Gastroesophageal sphincter (tissue), 4 donors: ENCODE measurements at regions not wholly inside any gene's neighbourhood (a gene's known extent, or its start where the extent isn't known, plus 50 kb on each side); places are given as distances from the start of the nearest gene placed in this dataset.
"Not testable (repeated sequence)": the region's sequence is repeated elsewhere in the genome, so short reads cannot be mapped to it uniquely, and the experiment has no call there.

Experiments used
- ATAC-seq: fragments of 150-250 bp; one replicate; pipeline ENCODE4 v1.9.1; 2016; ENCODE audit warnings: mild to moderate bottlenecking, moderate library complexity
- H3K27ac ChIP-seq, 4 donors: fragments of 200-600 bp; sonication (generic) in 3 of 4; 1 replicate in 3 of 4; 2 replicates in 1 of 4; pipeline ENCODE4 v1.5.1; 2016 to 2019
- H3K27me3 ChIP-seq: fragments of 200-600 bp; sonication (generic); one replicate; pipeline ENCODE4 v1.5.1; 2019
- H3K36me3 ChIP-seq, 2 donors: fragments of 200-600 bp; sonication (generic); one replicate each; pipeline ENCODE4 v1.5.1; 2019; ENCODE audit warnings: control low read depth in 1 of 2
- H3K4me1 ChIP-seq, 3 donors: fragments of 200-600 bp; sonication (generic); 1 replicate in 2 of 3; 2 replicates in 1 of 3; pipeline ENCODE4 v1.5.1; 2016 to 2019; ENCODE audit warnings: control low read depth in 2 of 3
- H3K4me3 ChIP-seq, 2 donors: fragments of 200-600 bp; sonication (generic); one replicate each; pipeline ENCODE4 v1.5.1; 2019; ENCODE audit warnings: mild to moderate bottlenecking in 1 of 2, moderate library complexity in 1 of 2
- H3K9me3 ChIP-seq, 3 donors: fragments of 200-600 bp; sonication (generic); one replicate each; pipeline ENCODE4 v1.5.1; 2017 to 2019; ENCODE audit warnings: control low read depth in 2 of 3
- EP300 ChIP-seq: sonication (generic); formaldehyde crosslinking; IDR thresholded peaks from one replicate; pipeline ENCODE4 v1.6.1; 2017; ENCODE audit warnings: antibody characterized with exemption, mild to moderate bottlenecking
- POLR2A ChIP-seq, 2 donors: fragments of 450-650 bp; IDR thresholded peaks; one replicate each; pipeline ENCODE4 v1.6.1; 2017; ENCODE audit warnings: antibody characterized with exemption in 2 of 2, mild to moderate bottlenecking in 2 of 2, moderate library complexity in 1 of 2
- POLR2AphosphoS5 ChIP-seq: sonication (generic); formaldehyde crosslinking; IDR thresholded peaks from one replicate; pipeline ENCODE4 v1.6.1; 2017; ENCODE audit warnings: antibody characterized with exemption
- WGBS, 2 donors: methylation state at CpG; one replicate each; pipeline ENCODE4 v1.1.5; 2018; ENCODE audit warnings: low coverage in 1 of 2; 5-methylcytosine and 5-hydroxymethylcytosine counted together
- TF ChIP-seq, protein P1 (sequence below), 4 experiments: fragments of 200-600 bp in 2 of 4; fragments of 450-650 bp in 2 of 4; sonication (generic) in 1 of 4; IDR thresholded peaks; one replicate each; pipeline ENCODE4 v1.5.1; 2017 to 2019; ENCODE audit warnings: antibody characterized with exemption in 4 of 4, mild to moderate bottlenecking in 2 of 4, moderate library complexity in 2 of 4

- H3K4me3 ChIP-seq = no peak overlapping the region
- ATAC-seq = no peak
- 83 to 89% methylated on average over 2 to 3 of the region's 3 CpGs for WGBS, 2 donors
- H3K36me3 ChIP-seq = no peaks in the 10 kb centered on the region
- no peak for TF ChIP-seq POLR2A (IDR thresholded peaks at IDR 0.05)
- H3K9me3 ChIP-seq = peaks cover 0 to 6% (median 0%) of the 10 kb centered on the region in 3 donors
- peaks cover 0 to 12% (median 0%) of the 10 kb centered on the region in 3 donors for H3K4me1 ChIP-seq
- no peaks in the 10 kb centered on the region for H3K27me3 ChIP-seq
- H3K27ac ChIP-seq = no peak overlapping the region
These were observed 643.5 kb upstream of the DPP6 start for GRCh38 chr7:153408360-153409335.

DNA sequence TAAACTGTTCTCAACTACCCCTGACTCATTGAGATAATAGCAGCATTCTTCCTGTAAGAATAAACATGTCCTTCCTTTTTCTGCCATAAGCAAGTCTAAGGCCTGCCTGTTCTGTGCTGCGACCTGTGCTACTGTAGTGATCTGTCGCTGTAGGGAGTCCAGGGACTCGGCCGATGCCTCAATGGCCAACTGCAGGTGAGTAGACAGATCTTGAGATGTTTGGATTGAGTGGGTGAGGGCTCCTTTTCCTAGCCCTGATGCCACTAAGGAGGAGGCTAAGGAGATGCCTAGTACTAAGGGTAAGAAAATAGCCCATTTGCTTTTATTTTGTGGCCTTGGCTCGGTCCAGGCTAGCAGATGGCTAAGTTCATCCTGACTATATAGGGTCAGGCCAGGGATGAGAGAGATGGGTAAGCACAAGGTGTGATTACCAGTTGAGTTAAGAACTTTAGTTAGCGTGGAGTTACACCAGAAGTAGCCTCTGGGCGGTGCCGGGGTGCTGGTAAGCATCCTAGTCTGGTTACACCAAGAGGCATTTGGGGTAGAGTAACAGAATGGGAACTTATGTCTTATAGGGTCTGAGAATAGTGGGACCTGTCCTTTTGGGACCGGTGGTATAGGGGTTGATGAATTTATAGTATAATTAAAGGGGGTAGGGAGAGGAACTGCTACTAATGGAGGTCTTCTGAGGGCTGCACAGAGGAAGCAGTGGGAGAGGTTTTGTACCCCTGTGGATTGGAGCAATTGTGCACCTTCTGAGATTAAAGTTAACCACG, 642.4 kb upstream of the DPP6 start:
- not testable (repeated sequence) for ATAC-seq, H3K4me3 ChIP-seq, H3K27me3 ChIP-seq, H3K9me3 ChIP-seq, H3K36me3 ChIP-seq, H3K27ac ChIP-seq
- 80 to 89% methylated on average over 5 of the region's 10 CpGs for WGBS, 2 donors
- H3K4me1 ChIP-seq = peaks cover 0 to 12% (median 0%) of the 10 kb centered on the region in 3 donors

DNA sequence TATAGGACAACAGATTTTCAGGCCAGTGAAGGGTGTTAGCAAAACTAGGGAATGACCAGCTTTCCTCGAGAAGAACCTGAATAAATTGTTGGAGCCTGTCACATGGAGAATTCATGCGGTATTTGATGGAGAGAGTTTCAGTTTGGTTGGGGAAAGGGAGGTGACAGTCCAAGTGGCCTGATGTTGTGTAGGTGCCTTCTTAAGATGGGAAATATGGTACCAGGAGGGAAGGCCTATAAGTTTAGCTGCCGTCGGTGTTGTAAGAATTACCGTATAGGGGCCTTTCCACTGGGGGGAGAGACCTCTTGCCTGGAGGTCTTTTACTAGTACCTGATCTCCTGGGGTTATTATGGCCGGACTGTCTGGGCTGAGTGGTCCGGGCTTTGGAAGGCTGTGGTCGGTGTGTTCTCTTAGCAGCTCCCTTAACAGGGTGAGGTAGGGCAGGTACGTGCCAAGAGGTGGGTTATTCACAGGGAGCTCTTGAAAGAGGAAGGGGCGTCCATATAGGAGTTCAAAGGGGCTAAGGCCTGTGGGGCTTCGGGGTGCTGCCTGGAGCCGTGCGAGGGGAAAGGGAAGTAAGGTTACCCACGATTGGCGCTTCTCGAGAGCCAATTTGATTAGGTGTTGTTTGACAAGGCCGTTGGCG, 641.1 kb upstream of the DPP6 start:
- not testable (repeated sequence) for H3K9me3 ChIP-seq, H3K27ac ChIP-seq, H3K4me3 ChIP-seq, H3K27me3 ChIP-seq, H3K4me1 ChIP-seq, ATAC-seq, H3K36me3 ChIP-seq
- WGBS, 2 donors = 74 to 92% methylated on average over 7 to 10 of the region's 18 CpGs

DNA sequence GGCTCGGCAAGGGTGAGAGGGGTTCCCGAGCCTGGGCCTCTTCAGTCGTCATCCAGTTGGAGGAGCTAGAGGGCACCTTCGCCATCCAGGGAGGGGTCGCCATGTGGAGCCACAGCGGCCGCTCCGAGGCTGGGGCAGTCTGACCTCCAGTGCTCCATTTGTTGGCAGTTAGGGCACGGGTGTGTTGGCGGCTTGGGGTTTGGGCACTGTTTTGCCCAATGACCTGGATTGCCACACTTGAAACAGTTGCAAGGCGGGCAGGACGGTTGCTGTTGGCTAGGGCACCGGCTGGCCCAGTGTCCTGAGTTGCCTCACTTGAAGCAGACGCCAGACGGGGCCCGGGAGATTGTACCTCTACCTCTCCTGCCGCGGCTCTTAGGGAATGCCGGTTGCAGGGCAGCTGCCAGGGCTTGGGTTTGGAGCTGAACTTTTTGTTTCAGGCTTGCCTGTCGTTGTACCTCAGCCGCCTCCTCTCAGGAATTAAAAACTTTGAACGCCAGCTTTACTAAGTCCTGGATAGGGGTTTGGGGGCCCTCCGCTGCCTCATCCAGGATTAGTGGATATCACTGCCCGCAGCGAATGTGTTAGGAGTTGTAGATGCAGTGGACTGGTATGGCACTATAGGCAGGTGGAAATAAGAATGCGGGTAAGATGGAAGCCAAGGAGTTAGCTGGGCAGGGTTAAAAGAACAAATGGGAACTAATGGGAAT, 639.9 kb upstream of the DPP6 start:
- not testable (repeated sequence) for H3K4me3 ChIP-seq, H3K9me3 ChIP-seq, H3K27me3 ChIP-seq, ATAC-seq, H3K27ac ChIP-seq, H3K36me3 ChIP-seq, H3K4me1 ChIP-seq
- 88 to 96% methylated on average over 3 to 7 of the region's 26 CpGs for WGBS, 2 donors

GRCh38 chr7:153412824-153413198, 639.4 kb upstream of the DPP6 start:
- H3K27me3 ChIP-seq, H3K27ac ChIP-seq, ATAC-seq, H3K9me3 ChIP-seq, H3K4me1 ChIP-seq, H3K36me3 ChIP-seq, H3K4me3 ChIP-seq: not testable (repeated sequence)
- WGBS, 2 donors = 94% methylated on average over 16 of the region's 16 CpGs; no CpG with 5 or more reads in 1 of the 2 donors

DNA sequence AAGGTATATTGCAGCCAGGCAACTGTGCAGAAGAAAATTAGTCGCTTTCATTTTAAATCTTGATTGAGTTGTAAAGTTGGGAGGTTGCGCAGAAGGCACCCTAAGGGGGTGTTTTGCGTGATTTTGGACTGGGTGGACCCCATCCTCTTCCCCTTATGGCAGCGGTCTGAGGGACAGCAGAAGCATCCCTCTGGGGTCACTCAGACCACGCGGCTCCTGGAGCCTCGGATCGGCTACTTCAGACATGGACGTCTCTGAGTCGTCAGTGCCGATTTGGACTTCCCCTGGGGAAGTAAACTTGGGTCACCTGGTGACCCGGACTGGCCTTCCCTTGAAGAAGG, 639.0 kb upstream of the DPP6 start:
- Histone ChIP-seq H3K27me3 (no peaks in the 10 kb centered on the region), H3K27ac (no peak overlapping the region), H3K4me3 (no peak overlapping the region), H3K9me3 (peaks cover 0 to 6% (median 0%) of the 10 kb centered on the region in 3 donors), H3K36me3 (no peaks in the 10 kb centered on the region), H3K4me1 (no peaks in the 10 kb centered on the region)
- ATAC-seq = no peak
- 78% methylated on average over 4 of the region's 12 CpGs; no CpG with 5 or more reads in 1 of the 2 donors for WGBS, 2 donors
- no peak for TF ChIP-seq POLR2A (IDR thresholded peaks at IDR 0.05)
- no peak for TF ChIP-seq EP300
- TF ChIP-seq POLR2AphosphoS5 = no peak
- TF ChIP-seq, protein P1, sequence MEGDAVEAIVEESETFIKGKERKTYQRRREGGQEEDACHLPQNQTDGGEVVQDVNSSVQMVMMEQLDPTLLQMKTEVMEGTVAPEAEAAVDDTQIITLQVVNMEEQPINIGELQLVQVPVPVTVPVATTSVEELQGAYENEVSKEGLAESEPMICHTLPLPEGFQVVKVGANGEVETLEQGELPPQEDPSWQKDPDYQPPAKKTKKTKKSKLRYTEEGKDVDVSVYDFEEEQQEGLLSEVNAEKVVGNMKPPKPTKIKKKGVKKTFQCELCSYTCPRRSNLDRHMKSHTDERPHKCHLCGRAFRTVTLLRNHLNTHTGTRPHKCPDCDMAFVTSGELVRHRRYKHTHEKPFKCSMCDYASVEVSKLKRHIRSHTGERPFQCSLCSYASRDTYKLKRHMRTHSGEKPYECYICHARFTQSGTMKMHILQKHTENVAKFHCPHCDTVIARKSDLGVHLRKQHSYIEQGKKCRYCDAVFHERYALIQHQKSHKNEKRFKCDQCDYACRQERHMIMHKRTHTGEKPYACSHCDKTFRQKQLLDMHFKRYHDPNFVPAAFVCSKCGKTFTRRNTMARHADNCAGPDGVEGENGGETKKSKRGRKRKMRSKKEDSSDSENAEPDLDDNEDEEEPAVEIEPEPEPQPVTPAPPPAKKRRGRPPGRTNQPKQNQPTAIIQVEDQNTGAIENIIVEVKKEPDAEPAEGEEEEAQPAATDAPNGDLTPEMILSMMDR (IDR thresholded peaks at IDR 0.05) = no peak

DNA sequence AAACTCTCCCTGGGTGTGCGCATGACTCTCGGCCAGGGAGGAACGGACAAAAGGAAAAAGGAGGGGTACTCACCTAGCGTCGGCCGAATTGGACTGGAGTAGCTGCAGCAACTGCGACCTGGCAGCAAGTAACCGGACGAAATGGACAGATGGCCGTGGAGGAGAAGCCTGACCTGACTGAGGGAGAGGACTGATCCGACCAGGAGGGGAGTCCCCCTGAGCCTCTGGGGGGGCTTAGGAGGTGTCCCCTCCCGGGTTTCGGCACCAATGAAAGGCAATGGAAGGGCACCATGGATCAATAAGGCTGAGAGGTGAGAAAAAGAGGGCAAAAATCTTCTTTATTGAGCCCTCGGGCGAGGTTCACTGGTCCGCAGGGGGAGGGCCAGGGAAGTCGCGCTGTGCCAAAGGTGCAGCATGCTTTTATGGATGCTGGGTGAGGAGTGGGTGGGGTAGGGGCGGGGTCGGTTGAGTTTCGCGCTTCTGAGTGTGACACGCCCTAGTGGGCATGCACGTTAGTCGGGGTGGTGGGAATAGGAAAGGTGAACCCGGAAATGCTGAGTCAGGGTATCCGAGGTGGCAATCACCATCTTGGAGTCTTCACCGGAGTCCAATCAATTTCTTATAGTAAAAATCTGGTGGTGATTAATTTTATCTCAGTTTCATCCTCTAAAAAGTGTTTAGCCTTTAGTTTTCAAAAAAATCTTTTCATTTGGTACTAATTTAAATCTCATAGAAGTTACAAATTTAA, 638.5 kb upstream of the DPP6 start:
- Histone ChIP-seq H3K27ac (no peak overlapping the region), H3K27me3 (no peaks in the 10 kb centered on the region), H3K36me3 (no peaks in the 10 kb centered on the region), H3K4me3 (no peak overlapping the region), H3K9me3 (peaks cover 0 to 3% (median 0%) of the 10 kb centered on the region in 3 donors), H3K4me1 (no peaks in the 10 kb centered on the region)
- no peak for ATAC-seq
- no peak for TF ChIP-seq EP300
- no peak for TF ChIP-seq POLR2A (IDR thresholded peaks at IDR 0.05)
- TF ChIP-seq POLR2AphosphoS5 = no peak
- TF ChIP-seq, protein P1 (IDR thresholded peaks at IDR 0.05) = no peak
- 84 to 97% methylated on average over 8 to 9 of the region's 28 CpGs for WGBS, 2 donors
